A673 (cell line): ENCODE measurements at regions not wholly inside any gene's neighbourhood (a gene's known extent, or its start where the extent isn't known, plus 50 kb on each side); places are given as distances from the start of the nearest gene placed in this dataset.

Experiments
- EZH2 ChIP-seq: fragments of 200-600 bp; sonication (generic); IDR thresholded peaks from 2 replicates; pipeline ENCODE4 v1.6.1; 2017; ENCODE audit warnings: borderline replicate concordance, low read depth, mild to moderate bottlenecking, mixed read lengths, antibody characterized with exemption, low read length; ENCODE audit not compliant: poor library complexity, severe bottlenecking
- TF ChIP-seq, protein P1 (sequence below): fragments of 300-800, 200-600 bp; sonication (generic); conservative IDR thresholded peaks from 2 replicates; pipeline ENCODE4 v1.5.1; 2017; ENCODE audit warnings: low read depth, mild to moderate bottlenecking, antibody characterized with exemption, low read length, moderate library complexity, mixed read lengths

DNA sequence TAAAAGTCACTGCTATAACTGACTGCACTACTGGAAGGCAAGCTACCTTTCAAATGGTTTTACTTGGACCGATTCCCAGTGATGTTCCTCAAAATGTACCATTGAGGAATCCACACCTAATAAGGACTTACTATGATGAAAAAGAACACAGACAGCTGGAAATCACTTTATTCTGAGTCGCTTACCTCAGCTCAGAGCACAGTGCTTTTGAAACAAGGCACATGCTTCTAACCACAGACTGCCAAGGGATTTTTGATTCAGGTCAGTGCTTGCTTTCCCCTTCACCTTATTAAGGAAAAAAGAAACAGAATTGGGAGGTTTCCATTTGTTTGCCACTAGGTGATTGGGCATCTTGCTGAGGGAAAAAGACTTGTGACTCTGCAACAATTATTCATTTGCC, 707.5 kb upstream of the FSHR start:
- no peak for TF ChIP-seq EZH2
- TF ChIP-seq, protein P1, sequence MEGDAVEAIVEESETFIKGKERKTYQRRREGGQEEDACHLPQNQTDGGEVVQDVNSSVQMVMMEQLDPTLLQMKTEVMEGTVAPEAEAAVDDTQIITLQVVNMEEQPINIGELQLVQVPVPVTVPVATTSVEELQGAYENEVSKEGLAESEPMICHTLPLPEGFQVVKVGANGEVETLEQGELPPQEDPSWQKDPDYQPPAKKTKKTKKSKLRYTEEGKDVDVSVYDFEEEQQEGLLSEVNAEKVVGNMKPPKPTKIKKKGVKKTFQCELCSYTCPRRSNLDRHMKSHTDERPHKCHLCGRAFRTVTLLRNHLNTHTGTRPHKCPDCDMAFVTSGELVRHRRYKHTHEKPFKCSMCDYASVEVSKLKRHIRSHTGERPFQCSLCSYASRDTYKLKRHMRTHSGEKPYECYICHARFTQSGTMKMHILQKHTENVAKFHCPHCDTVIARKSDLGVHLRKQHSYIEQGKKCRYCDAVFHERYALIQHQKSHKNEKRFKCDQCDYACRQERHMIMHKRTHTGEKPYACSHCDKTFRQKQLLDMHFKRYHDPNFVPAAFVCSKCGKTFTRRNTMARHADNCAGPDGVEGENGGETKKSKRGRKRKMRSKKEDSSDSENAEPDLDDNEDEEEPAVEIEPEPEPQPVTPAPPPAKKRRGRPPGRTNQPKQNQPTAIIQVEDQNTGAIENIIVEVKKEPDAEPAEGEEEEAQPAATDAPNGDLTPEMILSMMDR = no peak
